SH-SY5Y (cell line): ENCODE measurements at regions not wholly inside any gene's neighbourhood (a gene's known extent, or its start where the extent isn't known, plus 50 kb on each side); places are given as distances from the start of the nearest gene placed in this dataset.

Source experiments
- GATA2 ChIP-seq: IDR thresholded peaks from 2 replicates; pipeline ENCODE4 v1.6.1; 2011; ENCODE audit warnings: mild to moderate bottlenecking, low read depth, low read length
- GATA3 ChIP-seq: IDR thresholded peaks from 2 replicates; pipeline ENCODE4 v1.6.1; 2011; ENCODE audit warnings: low read depth, mild to moderate bottlenecking, low read length, moderate library complexity

GRCh38 chr10:118488710-118489497, 106.5 kb downstream of the PRLHR start:
- no peak for TF ChIP-seq GATA3
- TF ChIP-seq GATA2, result no peak

GRCh38 chr10:118485641-118486040, 109.8 kb downstream of the PRLHR start:
- TF ChIP-seq GATA3, result no peak
- TF ChIP-seq GATA2, result no peak

- no peak for TF ChIP-seq GATA2
- no peak for TF ChIP-seq GATA3
These were observed 111.1 kb downstream of the PRLHR start for GRCh38 chr10:118484152-118484871.

GRCh38 chr10:118483496-118483895, 112.0 kb downstream of the PRLHR start:
- TF ChIP-seq GATA3 (no peak), GATA2 (no peak)

GRCh38 chr10:118482393-118483331, 112.8 kb downstream of the PRLHR start:
- TF ChIP-seq GATA3, result no peak
- TF ChIP-seq GATA2, result no peak

DNA sequence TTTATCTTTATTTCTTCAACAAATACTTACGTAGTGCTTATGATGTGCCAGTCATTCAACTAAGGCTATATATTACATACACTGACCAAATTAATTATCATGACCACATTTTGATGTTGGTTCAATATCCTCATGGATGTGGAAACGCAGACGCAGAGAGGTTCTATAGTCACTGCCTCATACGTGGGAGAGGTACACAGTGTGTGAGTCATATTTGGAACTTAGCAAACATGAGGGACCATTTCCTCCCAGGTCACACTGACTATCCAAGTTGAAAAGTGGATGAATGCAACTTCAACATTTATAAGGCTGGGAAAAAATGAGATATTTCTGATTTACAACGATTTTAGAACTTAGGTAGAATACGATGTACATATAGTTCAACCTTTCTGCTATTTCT, 113.6 kb downstream of the PRLHR start:
- TF ChIP-seq GATA2, result no peak
- TF ChIP-seq GATA3, result no peak

DNA sequence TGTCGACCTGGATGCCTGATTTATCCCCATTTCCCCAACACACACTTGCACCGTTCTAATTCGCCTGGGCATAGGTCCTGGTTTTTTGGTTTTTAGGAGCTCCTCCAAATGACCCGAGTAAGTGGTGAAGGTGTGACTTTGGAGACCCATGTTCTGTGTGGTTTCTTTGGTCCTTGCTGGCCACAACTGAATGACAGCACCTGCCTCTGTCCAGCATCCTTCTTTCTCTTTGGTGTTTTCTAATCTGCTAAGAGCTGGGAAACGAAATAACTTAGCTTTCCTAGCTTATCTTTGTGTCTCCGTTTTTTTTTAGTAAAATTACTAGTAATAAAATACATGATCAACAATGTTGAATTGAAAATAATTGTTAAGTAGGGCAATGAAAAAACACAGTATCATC, 120.2 kb downstream of the PRLHR start:
- no peak for TF ChIP-seq GATA3
- no peak for TF ChIP-seq GATA2

DNA sequence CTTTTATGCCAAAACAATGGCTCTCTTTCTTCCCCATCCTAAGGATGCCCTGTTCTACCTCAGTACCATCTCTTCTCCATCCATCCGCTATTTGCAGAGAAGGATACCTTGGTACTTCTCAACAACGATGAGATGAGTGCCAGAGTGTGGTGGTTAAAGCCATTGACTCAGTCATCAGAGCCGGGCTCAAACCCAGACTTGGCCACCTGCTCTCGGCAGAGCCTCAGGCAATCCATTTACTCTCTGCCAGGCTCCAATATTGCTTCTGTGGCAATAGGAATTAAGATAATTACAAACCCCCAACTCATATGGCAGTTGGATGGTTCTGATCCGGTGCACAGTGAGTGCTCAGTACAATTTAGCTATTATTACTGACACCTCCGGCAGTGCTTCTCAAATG, 121.3 kb downstream of the PRLHR start:
- no peak for TF ChIP-seq GATA3
- TF ChIP-seq GATA2, result no peak

DNA sequence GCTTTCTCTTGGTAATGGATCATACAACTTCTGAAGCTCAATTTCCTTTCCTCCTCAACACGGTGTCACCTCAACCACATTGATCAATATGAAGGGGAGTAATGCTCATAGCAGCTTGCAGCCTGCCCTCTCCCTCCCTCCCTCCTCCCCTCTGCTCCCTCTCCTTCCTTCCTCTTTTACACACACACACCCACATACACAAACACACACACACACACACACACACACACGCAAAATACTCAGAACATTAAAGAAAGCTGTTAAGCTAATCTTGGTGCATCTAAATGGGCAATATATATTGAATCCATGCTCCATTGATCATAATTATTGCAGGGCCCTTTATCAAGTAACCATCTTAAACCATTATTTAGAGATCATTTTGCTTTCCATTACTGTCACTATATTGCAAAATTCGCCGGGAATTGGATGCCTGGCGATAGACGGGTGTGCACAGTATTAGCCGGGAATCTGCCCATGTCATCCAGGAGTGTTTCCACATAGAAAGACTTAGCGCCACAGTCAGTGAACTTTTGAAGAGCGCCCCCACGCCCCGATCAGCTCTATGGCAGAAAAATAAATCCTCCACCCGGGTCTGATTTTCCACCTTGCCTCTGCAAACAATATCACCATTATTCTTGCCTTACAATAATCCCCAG, 122.0 kb downstream of the PRLHR start:
- peak; percentile 64 for TF ChIP-seq GATA2
- no peak for TF ChIP-seq GATA3

DNA sequence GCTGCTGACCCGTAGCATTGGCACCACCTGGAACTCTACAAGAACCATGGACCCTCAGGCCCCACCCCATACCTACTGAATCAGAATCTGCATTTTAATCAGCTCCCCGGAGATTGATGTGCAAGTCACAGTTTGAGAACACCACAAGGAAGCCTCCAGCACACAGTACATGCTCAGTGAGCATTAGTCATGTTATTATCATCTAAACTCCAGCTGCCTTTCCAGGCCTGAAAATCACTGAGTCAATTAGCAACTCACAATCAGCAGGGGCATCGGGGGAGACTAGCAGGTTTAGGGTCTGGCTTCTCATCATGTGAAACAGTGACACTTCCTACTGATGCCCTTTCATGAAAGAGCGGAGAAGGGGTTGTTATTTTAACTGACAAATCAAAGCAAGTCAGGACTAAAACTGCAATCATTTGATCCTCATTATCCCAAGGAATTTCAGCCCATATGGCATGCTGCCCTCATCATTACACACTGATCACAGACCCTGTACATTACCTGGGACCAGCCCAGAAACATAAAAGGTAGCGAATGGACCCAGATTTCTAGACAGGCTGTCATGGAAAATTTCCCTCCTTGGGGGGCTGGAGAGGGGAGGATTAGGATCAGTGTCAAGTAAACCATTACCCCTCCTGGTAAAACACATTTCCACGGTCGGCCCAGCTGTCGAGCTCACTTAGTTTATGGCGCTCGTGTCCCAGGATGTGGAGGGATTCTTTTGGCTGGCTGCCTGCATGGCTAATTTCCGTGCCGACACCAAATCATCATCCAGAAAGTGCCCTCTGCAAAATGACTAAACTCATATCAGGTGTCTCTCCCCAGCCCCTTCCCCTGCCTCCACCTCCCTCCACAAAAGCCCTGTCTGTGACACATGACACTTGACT, 122.8 kb downstream of the PRLHR start:
- TF ChIP-seq GATA3 (no peak), GATA2 (no peak)

GRCh38 chr10:118471863-118472262, 123.6 kb downstream of the PRLHR start:
- TF ChIP-seq GATA3 (no peak), GATA2 (no peak)

GRCh38 chr10:118470470-118470869, 125.0 kb downstream of the PRLHR start:
- TF ChIP-seq GATA3 (no peak), GATA2 (no peak)

DNA sequence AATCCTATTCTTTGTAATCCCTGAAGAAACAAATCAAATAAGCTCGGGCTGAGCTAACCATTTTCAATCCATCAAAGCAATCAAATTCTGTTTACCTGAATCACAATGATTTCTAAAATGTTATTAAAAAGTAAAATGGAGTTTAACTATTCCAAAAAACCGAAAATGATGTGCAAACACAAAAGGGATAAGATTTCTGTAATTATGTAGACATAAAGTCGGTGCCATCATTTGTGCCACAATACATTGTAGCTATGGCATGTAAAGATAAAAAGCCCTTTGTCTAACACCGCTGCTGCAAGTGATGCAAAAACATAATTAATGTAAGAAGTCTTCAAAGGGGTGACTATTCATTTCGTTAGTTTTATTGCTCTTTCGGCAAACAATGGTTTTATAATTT, 125.1 kb upstream of the FAM204A start:
- TF ChIP-seq GATA3 (no peak), GATA2 (no peak)

DNA sequence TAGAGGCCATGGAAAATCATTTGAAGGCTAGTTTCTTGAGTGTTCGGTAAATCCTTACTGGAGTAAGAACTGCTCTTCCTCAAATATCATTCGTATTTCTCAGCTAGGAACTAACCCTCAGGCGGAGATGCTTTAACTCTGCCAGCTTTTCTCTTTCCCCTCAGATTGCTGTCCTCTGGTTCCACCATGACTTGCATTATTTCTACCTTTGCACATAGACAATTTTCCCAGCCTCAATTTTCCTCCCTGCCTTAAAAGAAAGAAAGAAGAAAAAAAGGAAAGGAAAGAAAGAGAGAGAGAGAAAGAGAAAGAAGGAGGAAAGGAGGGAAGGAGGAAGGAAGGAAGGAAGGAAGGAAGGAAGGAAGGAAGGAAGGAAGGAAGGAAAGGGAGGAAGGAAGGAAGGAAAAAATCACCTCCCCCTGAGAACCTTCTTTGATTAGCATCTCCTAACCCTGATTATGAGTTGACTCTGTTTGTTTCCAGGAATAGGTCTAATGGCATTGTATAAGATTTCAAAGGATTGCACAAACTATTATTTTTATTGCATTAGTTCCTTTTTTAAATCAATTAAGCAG, 123.3 kb upstream of the FAM204A start:
- TF ChIP-seq GATA3, result no peak
- TF ChIP-seq GATA2, result no peak

DNA sequence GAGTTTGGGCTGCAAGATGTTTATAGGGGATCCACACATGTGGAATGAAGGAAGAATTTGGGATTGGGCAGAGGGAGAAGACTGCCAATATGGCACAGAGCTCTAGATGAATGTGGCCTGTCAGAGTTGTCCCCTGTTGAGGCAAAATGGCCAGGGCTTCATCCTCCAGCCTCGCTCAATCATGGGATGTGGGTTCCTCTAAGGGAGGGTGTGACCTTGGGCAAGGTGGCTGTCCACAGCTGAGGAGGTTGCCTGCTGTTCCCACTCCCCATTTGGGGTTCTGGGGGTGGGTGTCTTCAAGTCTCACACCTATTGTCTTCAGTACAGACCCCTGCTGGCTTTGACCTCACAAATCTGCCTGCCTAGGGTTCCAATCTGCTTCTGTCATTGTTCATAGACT, 121.6 kb upstream of the FAM204A start:
- no peak for TF ChIP-seq GATA3
- no peak for TF ChIP-seq GATA2
